K562 (cell line): ENCODE measurements at regions not wholly inside any gene's neighbourhood (a gene's known extent, or its start where the extent isn't known, plus 50 kb on each side); places are given as distances from the start of the nearest gene placed in this dataset.

Experiments
- ARNT ChIP-seq, 2 experiments: fragments of 450-650 bp; IDR thresholded peaks; 2 replicates each; pipeline ENCODE4 v1.6.1; 2016; ENCODE audit warnings: mild to moderate bottlenecking in 1 of 2
- CEBPB ChIP-seq: fragments of 450-650 bp; IDR thresholded peaks from 2 replicates; pipeline ENCODE4 v1.6.1; 2016; ENCODE audit warnings: missing genetic modification characterization, missing compliant biosample characterization
- CHD2 ChIP-seq: IDR thresholded peaks from 2 replicates; pipeline ENCODE4 v1.6.1; 2011; ENCODE audit warnings: low read depth, low read length
- HCFC1 ChIP-seq: IDR thresholded peaks from 2 replicates; pipeline ENCODE4 v1.6.1; 2012; ENCODE audit warnings: low read depth, low read length, improper control_type of control experiment
- POLR2G ChIP-seq: fragments of 200-400 bp; formaldehyde crosslinking; IDR thresholded peaks from 2 replicates; pipeline ENCODE4 v1.6.1; 2017; ENCODE audit warnings: low read depth, mild to moderate bottlenecking, antibody characterized with exemption, low read length, moderate library complexity
- RB1 ChIP-seq: fragments of 450-650 bp; IDR thresholded peaks from 2 replicates; pipeline ENCODE4 v1.6.1; 2017; ENCODE audit warnings: low read depth, mild to moderate bottlenecking
- TAF1 ChIP-seq: IDR thresholded peaks from 2 replicates; pipeline ENCODE4 v1.6.1; 2011; ENCODE audit warnings: mild to moderate bottlenecking, low read length, moderate library complexity; ENCODE audit not compliant: insufficient read depth, control insufficient read depth, severe bottlenecking; ENCODE audit errors: extremely low read depth
- YY1 ChIP-seq, 3 experiments: IDR thresholded peaks; 2 replicates each; pipeline ENCODE4 v1.6.1; 2011; ENCODE audit warnings: low read length in 2 of 3, mild to moderate bottlenecking in 2 of 3, moderate library complexity in 2 of 3, borderline replicate concordance in 1 of 3, control low read depth in 1 of 3, low read depth in 1 of 3; ENCODE audit not compliant: insufficient read depth in 3 of 3, insufficient replicate concordance in 2 of 3, control insufficient read depth in 1 of 3, insufficient read length in 1 of 3; ENCODE audit errors: extremely low read depth in 1 of 3
- ZNF707 ChIP-seq: fragments of 250-450 bp; sonication (Bioruptor Pico); conservative IDR thresholded peaks from 2 replicates; pipeline ENCODE4 v1.8.0; 2022; ENCODE audit warnings: inconsistent platforms, mild to moderate bottlenecking, moderate library complexity
- TF ChIP-seq, protein P1 (sequence below), 3 experiments: IDR thresholded peaks in 2 of 3; conservative IDR thresholded peaks in 1 of 3; 2 replicates each; pipeline ENCODE4 v1.5.1; 2011 to 2012; ENCODE audit warnings: low read length in 3 of 3, mild to moderate bottlenecking in 3 of 3, control low read depth in 2 of 3, improper control_type of control experiment in 1 of 3, inconsistent platforms in 1 of 3, low read depth in 1 of 3, mixed read lengths in 1 of 3, moderate library complexity in 1 of 3; ENCODE audit not compliant: insufficient read depth in 2 of 3
- TF ChIP-seq, protein P2 (sequence below): fragments of 200-600 bp; sonication (generic); IDR thresholded peaks from one replicate; pipeline ENCODE4 v1.6.1; 2012; ENCODE audit warnings: mild to moderate bottlenecking, low read depth, low read length, inconsistent platforms
- TF ChIP-seq, protein P3 (sequence below): fragments of 250-450 bp; sonication (Bioruptor Pico); IDR thresholded peaks from 2 replicates; pipeline ENCODE4 v1.8.0; 2022; ENCODE audit warnings: moderate library complexity, mild to moderate bottlenecking, inconsistent platforms

DNA sequence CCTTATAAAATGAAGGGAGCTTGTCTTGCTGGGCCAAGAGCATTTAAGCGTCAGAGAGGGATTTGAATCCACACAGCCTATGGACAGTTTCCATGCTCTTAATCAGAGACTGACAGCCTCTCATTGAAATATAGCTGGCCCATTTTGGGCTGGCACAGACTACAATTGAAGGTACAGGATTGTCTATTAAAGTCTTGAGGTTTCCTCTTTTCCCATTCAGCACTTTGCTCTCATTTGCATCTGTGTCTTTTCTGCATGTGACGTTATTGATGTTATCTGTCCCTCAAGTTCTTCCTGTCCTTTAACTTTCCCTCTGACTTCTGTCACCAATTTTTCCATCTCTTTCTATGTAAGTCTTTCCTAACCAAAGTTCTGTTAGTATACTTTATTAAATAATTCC, 133.3 kb upstream of the SFRP2 start:
- TF ChIP-seq CHD2: no peak
- no peak for TF ChIP-seq ARNT (IDR thresholded peaks at IDR 0.05)
- TF ChIP-seq, protein P1, sequence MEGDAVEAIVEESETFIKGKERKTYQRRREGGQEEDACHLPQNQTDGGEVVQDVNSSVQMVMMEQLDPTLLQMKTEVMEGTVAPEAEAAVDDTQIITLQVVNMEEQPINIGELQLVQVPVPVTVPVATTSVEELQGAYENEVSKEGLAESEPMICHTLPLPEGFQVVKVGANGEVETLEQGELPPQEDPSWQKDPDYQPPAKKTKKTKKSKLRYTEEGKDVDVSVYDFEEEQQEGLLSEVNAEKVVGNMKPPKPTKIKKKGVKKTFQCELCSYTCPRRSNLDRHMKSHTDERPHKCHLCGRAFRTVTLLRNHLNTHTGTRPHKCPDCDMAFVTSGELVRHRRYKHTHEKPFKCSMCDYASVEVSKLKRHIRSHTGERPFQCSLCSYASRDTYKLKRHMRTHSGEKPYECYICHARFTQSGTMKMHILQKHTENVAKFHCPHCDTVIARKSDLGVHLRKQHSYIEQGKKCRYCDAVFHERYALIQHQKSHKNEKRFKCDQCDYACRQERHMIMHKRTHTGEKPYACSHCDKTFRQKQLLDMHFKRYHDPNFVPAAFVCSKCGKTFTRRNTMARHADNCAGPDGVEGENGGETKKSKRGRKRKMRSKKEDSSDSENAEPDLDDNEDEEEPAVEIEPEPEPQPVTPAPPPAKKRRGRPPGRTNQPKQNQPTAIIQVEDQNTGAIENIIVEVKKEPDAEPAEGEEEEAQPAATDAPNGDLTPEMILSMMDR (IDR thresholded peaks at IDR 0.05 in 2 of 3, conservative IDR thresholded peaks at IDR 0.05 in 1 of 3; ENCODE audit: insufficient read depth in 2 of 3, low read depth in 1 of 3, low read length in 3 of 3): no peak
- TF ChIP-seq ZNF707: no peak
- TF ChIP-seq, protein P2, sequence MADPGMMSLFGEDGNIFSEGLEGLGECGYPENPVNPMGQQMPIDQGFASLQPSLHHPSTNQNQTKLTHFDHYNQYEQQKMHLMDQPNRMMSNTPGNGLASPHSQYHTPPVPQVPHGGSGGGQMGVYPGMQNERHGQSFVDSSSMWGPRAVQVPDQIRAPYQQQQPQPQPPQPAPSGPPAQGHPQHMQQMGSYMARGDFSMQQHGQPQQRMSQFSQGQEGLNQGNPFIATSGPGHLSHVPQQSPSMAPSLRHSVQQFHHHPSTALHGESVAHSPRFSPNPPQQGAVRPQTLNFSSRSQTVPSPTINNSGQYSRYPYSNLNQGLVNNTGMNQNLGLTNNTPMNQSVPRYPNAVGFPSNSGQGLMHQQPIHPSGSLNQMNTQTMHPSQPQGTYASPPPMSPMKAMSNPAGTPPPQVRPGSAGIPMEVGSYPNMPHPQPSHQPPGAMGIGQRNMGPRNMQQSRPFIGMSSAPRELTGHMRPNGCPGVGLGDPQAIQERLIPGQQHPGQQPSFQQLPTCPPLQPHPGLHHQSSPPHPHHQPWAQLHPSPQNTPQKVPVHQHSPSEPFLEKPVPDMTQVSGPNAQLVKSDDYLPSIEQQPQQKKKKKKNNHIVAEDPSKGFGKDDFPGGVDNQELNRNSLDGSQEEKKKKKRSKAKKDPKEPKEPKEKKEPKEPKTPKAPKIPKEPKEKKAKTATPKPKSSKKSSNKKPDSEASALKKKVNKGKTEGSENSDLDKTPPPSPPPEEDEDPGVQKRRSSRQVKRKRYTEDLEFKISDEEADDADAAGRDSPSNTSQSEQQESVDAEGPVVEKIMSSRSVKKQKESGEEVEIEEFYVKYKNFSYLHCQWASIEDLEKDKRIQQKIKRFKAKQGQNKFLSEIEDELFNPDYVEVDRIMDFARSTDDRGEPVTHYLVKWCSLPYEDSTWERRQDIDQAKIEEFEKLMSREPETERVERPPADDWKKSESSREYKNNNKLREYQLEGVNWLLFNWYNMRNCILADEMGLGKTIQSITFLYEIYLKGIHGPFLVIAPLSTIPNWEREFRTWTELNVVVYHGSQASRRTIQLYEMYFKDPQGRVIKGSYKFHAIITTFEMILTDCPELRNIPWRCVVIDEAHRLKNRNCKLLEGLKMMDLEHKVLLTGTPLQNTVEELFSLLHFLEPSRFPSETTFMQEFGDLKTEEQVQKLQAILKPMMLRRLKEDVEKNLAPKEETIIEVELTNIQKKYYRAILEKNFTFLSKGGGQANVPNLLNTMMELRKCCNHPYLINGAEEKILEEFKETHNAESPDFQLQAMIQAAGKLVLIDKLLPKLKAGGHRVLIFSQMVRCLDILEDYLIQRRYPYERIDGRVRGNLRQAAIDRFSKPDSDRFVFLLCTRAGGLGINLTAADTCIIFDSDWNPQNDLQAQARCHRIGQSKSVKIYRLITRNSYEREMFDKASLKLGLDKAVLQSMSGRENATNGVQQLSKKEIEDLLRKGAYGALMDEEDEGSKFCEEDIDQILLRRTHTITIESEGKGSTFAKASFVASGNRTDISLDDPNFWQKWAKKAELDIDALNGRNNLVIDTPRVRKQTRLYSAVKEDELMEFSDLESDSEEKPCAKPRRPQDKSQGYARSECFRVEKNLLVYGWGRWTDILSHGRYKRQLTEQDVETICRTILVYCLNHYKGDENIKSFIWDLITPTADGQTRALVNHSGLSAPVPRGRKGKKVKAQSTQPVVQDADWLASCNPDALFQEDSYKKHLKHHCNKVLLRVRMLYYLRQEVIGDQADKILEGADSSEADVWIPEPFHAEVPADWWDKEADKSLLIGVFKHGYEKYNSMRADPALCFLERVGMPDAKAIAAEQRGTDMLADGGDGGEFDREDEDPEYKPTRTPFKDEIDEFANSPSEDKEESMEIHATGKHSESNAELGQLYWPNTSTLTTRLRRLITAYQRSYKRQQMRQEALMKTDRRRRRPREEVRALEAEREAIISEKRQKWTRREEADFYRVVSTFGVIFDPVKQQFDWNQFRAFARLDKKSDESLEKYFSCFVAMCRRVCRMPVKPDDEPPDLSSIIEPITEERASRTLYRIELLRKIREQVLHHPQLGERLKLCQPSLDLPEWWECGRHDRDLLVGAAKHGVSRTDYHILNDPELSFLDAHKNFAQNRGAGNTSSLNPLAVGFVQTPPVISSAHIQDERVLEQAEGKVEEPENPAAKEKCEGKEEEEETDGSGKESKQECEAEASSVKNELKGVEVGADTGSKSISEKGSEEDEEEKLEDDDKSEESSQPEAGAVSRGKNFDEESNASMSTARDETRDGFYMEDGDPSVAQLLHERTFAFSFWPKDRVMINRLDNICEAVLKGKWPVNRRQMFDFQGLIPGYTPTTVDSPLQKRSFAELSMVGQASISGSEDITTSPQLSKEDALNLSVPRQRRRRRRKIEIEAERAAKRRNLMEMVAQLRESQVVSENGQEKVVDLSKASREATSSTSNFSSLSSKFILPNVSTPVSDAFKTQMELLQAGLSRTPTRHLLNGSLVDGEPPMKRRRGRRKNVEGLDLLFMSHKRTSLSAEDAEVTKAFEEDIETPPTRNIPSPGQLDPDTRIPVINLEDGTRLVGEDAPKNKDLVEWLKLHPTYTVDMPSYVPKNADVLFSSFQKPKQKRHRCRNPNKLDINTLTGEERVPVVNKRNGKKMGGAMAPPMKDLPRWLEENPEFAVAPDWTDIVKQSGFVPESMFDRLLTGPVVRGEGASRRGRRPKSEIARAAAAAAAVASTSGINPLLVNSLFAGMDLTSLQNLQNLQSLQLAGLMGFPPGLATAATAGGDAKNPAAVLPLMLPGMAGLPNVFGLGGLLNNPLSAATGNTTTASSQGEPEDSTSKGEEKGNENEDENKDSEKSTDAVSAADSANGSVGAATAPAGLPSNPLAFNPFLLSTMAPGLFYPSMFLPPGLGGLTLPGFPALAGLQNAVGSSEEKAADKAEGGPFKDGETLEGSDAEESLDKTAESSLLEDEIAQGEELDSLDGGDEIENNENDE: no peak
- TF ChIP-seq CEBPB (tag): no peak
- TF ChIP-seq TAF1: no peak
- TF ChIP-seq, protein P3, sequence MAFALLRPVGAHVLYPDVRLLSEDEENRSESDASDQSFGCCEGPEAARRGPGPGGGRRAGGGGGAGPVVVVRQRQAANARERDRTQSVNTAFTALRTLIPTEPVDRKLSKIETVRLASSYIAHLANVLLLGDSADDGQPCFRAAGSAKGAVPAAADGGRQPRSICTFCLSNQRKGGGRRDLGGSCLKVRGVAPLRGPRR (CRISPR knock-in tag): no peak
- no peak for TF ChIP-seq RB1
- TF ChIP-seq HCFC1: no peak
- TF ChIP-seq POLR2G: no peak
- TF ChIP-seq YY1 (IDR thresholded peaks at IDR 0.05; ENCODE audit: borderline replicate concordance in 1 of 3, control insufficient read depth in 1 of 3, extremely low read depth in 1 of 3, insufficient read depth in 3 of 3, insufficient read length in 1 of 3, insufficient replicate concordance in 2 of 3, low read depth in 1 of 3, low read length in 2 of 3): no peak
